Stimulated activated CD8-positive, alpha-beta memory T cell treated with anti-CD3 and anti-CD28 coated beads, Interleukin-7, amount 100 ng/mL, for 48 hours (primary cell): ENCODE measurements at regions not wholly inside any gene's neighbourhood (a gene's known extent, or its start where the extent isn't known, plus 50 kb on each side); places are given as distances from the start of the nearest gene placed in this dataset.

Experiments
- DNase-seq, 2 donors: peaks; one replicate each; pipeline ENCODE4 v3.0.0-alpha.2; 2020; ENCODE audit warnings: low read depth in 1 of 2; ENCODE audit errors: extremely low read depth in 1 of 2

- DNase-seq = no peak
Measured at GRCh38 chr9:91151718-91152095, 210.0 kb downstream of the AUH start.

GRCh38 chr9:91154686-91155085 is 207.0 kb downstream of the AUH start:
- no peak for DNase-seq

- DNase-seq = no peak
Measured at GRCh38 chr9:91155181-91155580, 206.5 kb downstream of the AUH start.

- no peak for DNase-seq
Measured at GRCh38 chr9:91155746-91156376, 205.9 kb downstream of the AUH start.

- DNase-seq = no peak
Measured at GRCh38 chr9:91156451-91157234, 205.1 kb downstream of the AUH start.

- no peak for DNase-seq
Measured at GRCh38 chr9:91157883-91158282, 203.8 kb downstream of the AUH start.

- DNase-seq = no peak
Measured at GRCh38 chr9:91158286-91158685, 203.4 kb downstream of the AUH start.

- no peak for DNase-seq
Measured at GRCh38 chr9:91158946-91159345, 202.8 kb downstream of the AUH start.

- DNase-seq = no peak
Measured at GRCh38 chr9:91159664-91160121, 202.0 kb downstream of the AUH start.

GRCh38 chr9:91160181-91160580 is 201.5 kb downstream of the AUH start:
- no peak for DNase-seq

- no peak for DNase-seq
Measured at GRCh38 chr9:91160599-91161464, 200.9 kb downstream of the AUH start.

GRCh38 chr9:91161465-91162300 is 200.0 kb downstream of the AUH start:
- DNase-seq = no peak

- peak in 1 of 2 donors; percentile 64 for DNase-seq
Measured at GRCh38 chr9:91162311-91162710, 199.4 kb downstream of the AUH start.

- DNase-seq = peak; percentile 70 to 86
Measured at GRCh38 chr9:91162784-91163443, 198.8 kb downstream of the AUH start.

GRCh38 chr9:91163444-91163772 is 198.3 kb downstream of the AUH start:
- no peak for DNase-seq

GRCh38 chr9:91163773-91164471 is 197.8 kb downstream of the AUH start:
- DNase-seq = peak in 1 of 2 donors; percentile 59
